Fibroblast of skin of right quadriceps (primary cell): ENCODE measurements at regions not wholly inside any gene's neighbourhood (a gene's known extent, or its start where the extent isn't known, plus 50 kb on each side); places are given as distances from the start of the nearest gene placed in this dataset.

Experiments
- DNase-seq: peaks from one replicate; pipeline ENCODE4 v3.0.0-alpha.2; 2013

GRCh38 chr6:113796038-113796437, 61.1 kb upstream of the MARCKS start:
- DNase-seq, result no peak

DNA sequence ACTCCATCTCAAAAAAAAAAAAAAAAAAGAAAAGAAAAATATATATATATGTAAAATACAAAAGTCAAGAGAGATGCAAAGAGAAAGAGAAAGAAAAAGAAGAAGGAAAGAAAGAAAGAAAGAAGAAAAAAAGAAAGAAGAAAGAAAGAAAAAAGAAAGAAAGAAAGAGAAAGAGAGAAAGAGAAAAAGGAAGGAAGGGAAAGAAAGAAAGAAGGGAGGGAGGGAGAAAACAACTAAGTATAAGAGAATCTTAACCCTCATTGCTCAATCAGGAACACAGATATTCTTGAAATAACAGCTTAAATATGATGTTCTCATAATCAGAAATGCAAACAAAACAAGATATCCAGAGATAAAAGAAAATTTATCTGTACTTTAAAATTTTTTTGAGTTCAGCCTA, 54.4 kb upstream of the MARCKS start:
- DNase-seq, result no peak

GRCh38 chr6:113805173-113805790, 51.9 kb upstream of the MARCKS start:
- DNase-seq, result no peak

DNA sequence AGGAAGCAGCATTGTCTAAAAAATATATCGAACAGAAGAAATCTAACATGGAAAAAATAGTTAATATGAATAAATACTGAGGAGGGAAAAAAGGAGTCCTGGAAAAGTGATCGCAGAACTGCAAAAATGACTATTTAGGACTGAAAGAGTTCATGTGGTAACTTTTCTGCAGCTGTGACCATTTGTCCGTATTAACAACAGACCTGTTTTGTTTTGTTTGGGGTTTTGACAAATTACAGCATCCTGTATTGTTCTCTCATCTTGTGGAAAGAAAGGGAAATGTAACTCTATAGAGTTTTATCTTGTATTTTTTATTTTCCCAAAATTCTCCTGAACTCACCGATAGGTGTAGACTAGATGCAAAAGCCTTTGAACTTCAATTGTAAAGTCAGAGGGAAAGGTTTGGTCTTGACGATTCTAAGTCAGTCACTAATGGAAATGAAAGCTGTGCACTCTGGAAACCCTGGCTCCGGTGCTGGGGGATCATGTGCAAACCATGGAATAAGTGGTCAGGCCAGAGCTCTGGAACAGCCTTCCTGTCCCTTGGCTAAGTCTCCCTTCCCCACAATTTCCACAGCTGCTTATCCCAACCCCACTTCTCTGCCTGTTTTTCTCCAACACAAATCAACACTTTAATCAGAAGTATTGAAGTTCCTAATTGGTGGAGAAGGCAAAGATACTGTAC, 51.2 kb upstream of the MARCKS start:
- DNase-seq, result no peak
